ENCODE measurements at regions not wholly inside any gene's neighbourhood (a gene's known extent, or its start where the extent isn't known, plus 50 kb on each side); places are given as distances from the start of the nearest gene placed in this dataset.

GRCh38 chr6:43950731-43951062 is 176.6 kb downstream of the MRPL14 start:
- H3K36me3 ChIP-seq (ENCODE audit: control insufficient read depth in 2 of 2, insufficient read depth in 2 of 2, low read length in 1 of 2), result no peaks in the 10 kb centered on the region
- H3K27ac ChIP-seq (ENCODE audit: low read depth in 1 of 2, low read length in 1 of 2), result no peak overlapping the region

GRCh38 chr6:43950051-43950605 is 177.1 kb downstream of the MRPL14 start:
- H3K27ac ChIP-seq (ENCODE audit: low read depth in 1 of 2, low read length in 1 of 2), result no peak overlapping the region
- DNase-seq (ENCODE audit: low read depth in 6 of 9, low spot score in 9 of 9), result no peak
- H3K36me3 ChIP-seq (ENCODE audit: control insufficient read depth in 2 of 2, insufficient read depth in 2 of 2, low read length in 1 of 2), result no peaks in the 10 kb centered on the region
- no peak overlapping the region for H3K4me3 ChIP-seq (ENCODE audit: low read length in 2 of 2)
- peaks cover 2 to 12% of the 10 kb centered on the region in 2 donors for H3K9me3 ChIP-seq (ENCODE audit: control insufficient read depth in 2 of 2, insufficient read depth in 1 of 2, low read length in 1 of 2)
- H3K4me1 ChIP-seq (ENCODE audit: control insufficient read depth in 2 of 2, insufficient read depth in 2 of 2, low read length in 2 of 2), result peaks cover 0 to 8% of the 10 kb centered on the region in 2 donors
- H3K27me3 ChIP-seq (ENCODE audit: control insufficient read depth in 2 of 2, insufficient read depth in 1 of 2, low read length in 1 of 2), result peaks cover 0 to 2% of the 10 kb centered on the region in 2 donors
- 98% methylated on average over 11 of the region's 11 CpGs for WGBS

More at GRCh38 chr6:43950731-43951062, 176.6 kb downstream of the MRPL14 start:
- Histone ChIP-seq H3K4me3 (ENCODE audit: low read length in 2 of 2) (no peak overlapping the region), H3K4me1 (ENCODE audit: control insufficient read depth in 2 of 2, insufficient read depth in 2 of 2, low read length in 2 of 2) (peaks cover 0 to 8% of the 10 kb centered on the region in 2 donors), H3K27me3 (ENCODE audit: control insufficient read depth in 2 of 2, insufficient read depth in 1 of 2, low read length in 1 of 2) (peaks cover 0 to 2% of the 10 kb centered on the region in 2 donors), H3K9me3 (ENCODE audit: control insufficient read depth in 2 of 2, insufficient read depth in 1 of 2, low read length in 1 of 2) (peaks cover 1 to 10% of the 10 kb centered on the region in 2 donors)
- WGBS, result 93% methylated on average over 3 of the region's 3 CpGs
- DNase-seq (ENCODE audit: low read depth in 6 of 9, low spot score in 9 of 9), result no peak

GRCh38 chr6:43949551-43949991 is 177.7 kb downstream of the MRPL14 start:
- DNase-seq (ENCODE audit: low read depth in 6 of 9, low spot score in 9 of 9), result no peak
- no peaks in the 10 kb centered on the region for H3K36me3 ChIP-seq (ENCODE audit: control insufficient read depth in 2 of 2, insufficient read depth in 2 of 2, low read length in 1 of 2)
- peaks cover 0 to 8% of the 10 kb centered on the region in 2 donors for H3K4me1 ChIP-seq (ENCODE audit: control insufficient read depth in 2 of 2, insufficient read depth in 2 of 2, low read length in 2 of 2)
- peaks cover 0 to 2% of the 10 kb centered on the region in 2 donors for H3K27me3 ChIP-seq (ENCODE audit: control insufficient read depth in 2 of 2, insufficient read depth in 1 of 2, low read length in 1 of 2)
- no peak overlapping the region for H3K27ac ChIP-seq (ENCODE audit: low read depth in 1 of 2, low read length in 1 of 2)
- peaks cover 2 to 14% of the 10 kb centered on the region in 2 donors for H3K9me3 ChIP-seq (ENCODE audit: control insufficient read depth in 2 of 2, insufficient read depth in 1 of 2, low read length in 1 of 2)
- H3K4me3 ChIP-seq (ENCODE audit: low read length in 2 of 2), result no peak overlapping the region
- 93% methylated on average over 2 of the region's 2 CpGs for WGBS

GRCh38 chr6:43948527-43949485 is 178.4 kb downstream of the MRPL14 start:
- Histone ChIP-seq H3K27me3 (ENCODE audit: control insufficient read depth in 2 of 2, insufficient read depth in 1 of 2, low read length in 1 of 2) (no peaks in the 10 kb centered on the region), H3K4me3 (ENCODE audit: low read length in 2 of 2) (no peak overlapping the region), H3K4me1 (ENCODE audit: control insufficient read depth in 2 of 2, insufficient read depth in 2 of 2, low read length in 2 of 2) (peaks cover 0 to 8% of the 10 kb centered on the region in 2 donors), H3K27ac (ENCODE audit: low read depth in 1 of 2, low read length in 1 of 2) (no peak overlapping the region), H3K9me3 (ENCODE audit: control insufficient read depth in 2 of 2, insufficient read depth in 1 of 2, low read length in 1 of 2) (peaks cover 2 to 12% of the 10 kb centered on the region in 2 donors), H3K36me3 (ENCODE audit: control insufficient read depth in 2 of 2, insufficient read depth in 2 of 2, low read length in 1 of 2) (no peaks in the 10 kb centered on the region)
- no peak for DNase-seq (ENCODE audit: low read depth in 6 of 9, low spot score in 9 of 9)
- 98% methylated on average over 5 of the region's 5 CpGs for WGBS

- no peak for DNase-seq (ENCODE audit: low read depth in 6 of 9, low spot score in 9 of 9)
- H3K9me3 ChIP-seq (ENCODE audit: control insufficient read depth in 2 of 2, insufficient read depth in 1 of 2, low read length in 1 of 2), result peaks cover 2 to 12% of the 10 kb centered on the region in 2 donors
- H3K4me1 ChIP-seq (ENCODE audit: control insufficient read depth in 2 of 2, insufficient read depth in 2 of 2, low read length in 2 of 2), result peaks cover 0 to 8% of the 10 kb centered on the region in 2 donors
- H3K27me3 ChIP-seq (ENCODE audit: control insufficient read depth in 2 of 2, insufficient read depth in 1 of 2, low read length in 1 of 2), result no peaks in the 10 kb centered on the region
- no peaks in the 10 kb centered on the region for H3K36me3 ChIP-seq (ENCODE audit: control insufficient read depth in 2 of 2, insufficient read depth in 2 of 2, low read length in 1 of 2)
- H3K27ac ChIP-seq (ENCODE audit: low read depth in 1 of 2, low read length in 1 of 2), result no peak overlapping the region
- no peak overlapping the region for H3K4me3 ChIP-seq (ENCODE audit: low read length in 2 of 2)
- WGBS, result 95% methylated on average over 3 of the region's 3 CpGs
Measured at GRCh38 chr6:43947860-43948259, 177.8 kb downstream of the VEGFA start.

GRCh38 chr6:43946641-43947363 is 176.8 kb downstream of the VEGFA start:
- 97% methylated on average over 4 of the region's 4 CpGs for WGBS

GRCh38 chr6:43945768-43946080 is 175.7 kb downstream of the VEGFA start:
- no peak for DNase-seq (ENCODE audit: low read depth in 6 of 9, low spot score in 9 of 9)
- H3K27ac ChIP-seq (ENCODE audit: low read depth in 1 of 2, low read length in 1 of 2), result no peak overlapping the region
- WGBS, result 94% methylated on average over 2 of the region's 2 CpGs
- peaks cover 2 to 12% of the 10 kb centered on the region in 2 donors for H3K9me3 ChIP-seq (ENCODE audit: control insufficient read depth in 2 of 2, insufficient read depth in 1 of 2, low read length in 1 of 2)
- no peaks in the 10 kb centered on the region for H3K36me3 ChIP-seq (ENCODE audit: control insufficient read depth in 2 of 2, insufficient read depth in 2 of 2, low read length in 1 of 2)
- H3K4me3 ChIP-seq (ENCODE audit: low read length in 2 of 2), result no peak overlapping the region
- peaks cover 0 to 5% of the 10 kb centered on the region in 2 donors for H3K4me1 ChIP-seq (ENCODE audit: control insufficient read depth in 2 of 2, insufficient read depth in 2 of 2, low read length in 2 of 2)
- H3K27me3 ChIP-seq (ENCODE audit: control insufficient read depth in 2 of 2, insufficient read depth in 1 of 2, low read length in 1 of 2), result no peaks in the 10 kb centered on the region

More at GRCh38 chr6:43946641-43947363, 176.8 kb downstream of the VEGFA start:
- peaks cover 2 to 12% of the 10 kb centered on the region in 2 donors for H3K9me3 ChIP-seq (ENCODE audit: control insufficient read depth in 2 of 2, insufficient read depth in 1 of 2, low read length in 1 of 2)
- no peaks in the 10 kb centered on the region for H3K27me3 ChIP-seq (ENCODE audit: control insufficient read depth in 2 of 2, insufficient read depth in 1 of 2, low read length in 1 of 2)
- H3K36me3 ChIP-seq (ENCODE audit: control insufficient read depth in 2 of 2, insufficient read depth in 2 of 2, low read length in 1 of 2), result no peaks in the 10 kb centered on the region
- H3K4me3 ChIP-seq (ENCODE audit: low read length in 2 of 2), result no peak overlapping the region
- peaks cover 0 to 9% of the 10 kb centered on the region in 2 donors for H3K4me1 ChIP-seq (ENCODE audit: control insufficient read depth in 2 of 2, insufficient read depth in 2 of 2, low read length in 2 of 2)
- no peak for DNase-seq (ENCODE audit: low read depth in 6 of 9, low spot score in 9 of 9)
- H3K27ac ChIP-seq (ENCODE audit: low read depth in 1 of 2, low read length in 1 of 2), result no peak overlapping the region

GRCh38 chr6:43944908-43945767 is 175.1 kb downstream of the VEGFA start:
- Histone ChIP-seq H3K36me3 (ENCODE audit: control insufficient read depth in 2 of 2, insufficient read depth in 2 of 2, low read length in 1 of 2) (no peaks in the 10 kb centered on the region), H3K9me3 (ENCODE audit: control insufficient read depth in 2 of 2, insufficient read depth in 1 of 2, low read length in 1 of 2) (peaks cover 2 to 12% of the 10 kb centered on the region in 2 donors), H3K27me3 (ENCODE audit: control insufficient read depth in 2 of 2, insufficient read depth in 1 of 2, low read length in 1 of 2) (no peaks in the 10 kb centered on the region), H3K27ac (ENCODE audit: low read depth in 1 of 2, low read length in 1 of 2) (no peak overlapping the region), H3K4me3 (ENCODE audit: low read length in 2 of 2) (no peak overlapping the region), H3K4me1 (ENCODE audit: control insufficient read depth in 2 of 2, insufficient read depth in 2 of 2, low read length in 2 of 2) (peaks cover 0 to 5% of the 10 kb centered on the region in 2 donors)
- 89% methylated on average over 2 of the region's 2 CpGs for WGBS
- no peak for DNase-seq (ENCODE audit: low read depth in 6 of 9, low spot score in 9 of 9)

All from thymus (tissue), 11 donors.